HG03460 (cell line): ENCODE measurements at regions not wholly inside any gene's neighbourhood (a gene's known extent, or its start where the extent isn't known, plus 50 kb on each side); places are given as distances from the start of the nearest gene placed in this dataset.

ENCODE experiments used
- ATAC-seq: cut with Tn5 transposase; IDR thresholded peaks from one replicate; pipeline ENCODE4 v1.9.1; 2021; ENCODE audit not compliant: unreplicated experiment

GRCh38 chr3:22568285-22568684, 634.8 kb upstream of the UBE2E2 start:
- ATAC-seq: no peak

- ATAC-seq: no peak
Measured at GRCh38 chr3:22569570-22569969, 633.6 kb upstream of the UBE2E2 start.

- ATAC-seq: no peak
Measured at GRCh38 chr3:22581007-22581406, 622.1 kb upstream of the UBE2E2 start.

GRCh38 chr3:22582266-22582665, 620.9 kb upstream of the UBE2E2 start:
- no peak for ATAC-seq

GRCh38 chr3:22585504-22585903, 617.6 kb upstream of the UBE2E2 start:
- ATAC-seq: no peak

GRCh38 chr3:22585911-22586310, 617.2 kb upstream of the UBE2E2 start:
- ATAC-seq: no peak

- no peak for ATAC-seq
Measured at GRCh38 chr3:22587446-22587845, 615.7 kb upstream of the UBE2E2 start.

- no peak for ATAC-seq
Measured at GRCh38 chr3:22593638-22594037, 609.5 kb upstream of the UBE2E2 start.

GRCh38 chr3:22594990-22595389, 608.1 kb upstream of the UBE2E2 start:
- no peak for ATAC-seq

- no peak for ATAC-seq
Measured at GRCh38 chr3:22606461-22606860, 596.7 kb upstream of the UBE2E2 start.

- no peak for ATAC-seq
Measured at GRCh38 chr3:22606938-22607337, 596.2 kb upstream of the UBE2E2 start.

GRCh38 chr3:22608093-22608492, 595.0 kb upstream of the UBE2E2 start:
- ATAC-seq: no peak

- ATAC-seq: no peak
Measured at GRCh38 chr3:22608721-22609120, 594.4 kb upstream of the UBE2E2 start.

- no peak for ATAC-seq
Measured at GRCh38 chr3:22609139-22609538, 594.0 kb upstream of the UBE2E2 start.

- no peak for ATAC-seq
Measured at GRCh38 chr3:22612927-22613326, 590.2 kb upstream of the UBE2E2 start.

GRCh38 chr3:22615790-22616189, 587.3 kb upstream of the UBE2E2 start:
- ATAC-seq: no peak

GRCh38 chr3:22617372-22617771, 585.8 kb upstream of the UBE2E2 start:
- no peak for ATAC-seq

GRCh38 chr3:22620498-22620897, 582.6 kb upstream of the UBE2E2 start:
- ATAC-seq: no peak

GRCh38 chr3:22621205-22621809, 581.8 kb upstream of the UBE2E2 start:
- ATAC-seq: no peak

GRCh38 chr3:22627993-22628499, 575.1 kb upstream of the UBE2E2 start:
- ATAC-seq: no peak

GRCh38 chr3:22632536-22632935, 570.6 kb upstream of the UBE2E2 start:
- ATAC-seq: no peak

- no peak for ATAC-seq
Measured at GRCh38 chr3:22634433-22634832, 568.7 kb upstream of the UBE2E2 start.
